Uterus (tissue), 2 donors: ENCODE measurements at regions not wholly inside any gene's neighbourhood (a gene's known extent, or its start where the extent isn't known, plus 50 kb on each side); places are given as distances from the start of the nearest gene placed in this dataset.

ENCODE experiments used
- POLR2A ChIP-seq, 2 donors: fragments of 450-650 bp; IDR thresholded peaks; one replicate each; pipeline ENCODE4 v1.6.1; 2016; ENCODE audit warnings: antibody characterized with exemption in 2 of 2, mild to moderate bottlenecking in 1 of 2, moderate library complexity in 1 of 2
- TF ChIP-seq, protein P1 (sequence below), 4 experiments: fragments of 200-600 bp in 2 of 4; fragments of 450-650 bp in 2 of 4; sonication (generic) in 2 of 4; IDR thresholded peaks; one replicate each; pipeline ENCODE4 v1.5.1; 2016 to 2019; ENCODE audit warnings: antibody characterized with exemption in 4 of 4, mild to moderate bottlenecking in 2 of 4, moderate library complexity in 1 of 4

GRCh38 chr3:150254309-150254708 lies 153.8 kb upstream of the TSC22D2 start:
- TF ChIP-seq, protein P1, sequence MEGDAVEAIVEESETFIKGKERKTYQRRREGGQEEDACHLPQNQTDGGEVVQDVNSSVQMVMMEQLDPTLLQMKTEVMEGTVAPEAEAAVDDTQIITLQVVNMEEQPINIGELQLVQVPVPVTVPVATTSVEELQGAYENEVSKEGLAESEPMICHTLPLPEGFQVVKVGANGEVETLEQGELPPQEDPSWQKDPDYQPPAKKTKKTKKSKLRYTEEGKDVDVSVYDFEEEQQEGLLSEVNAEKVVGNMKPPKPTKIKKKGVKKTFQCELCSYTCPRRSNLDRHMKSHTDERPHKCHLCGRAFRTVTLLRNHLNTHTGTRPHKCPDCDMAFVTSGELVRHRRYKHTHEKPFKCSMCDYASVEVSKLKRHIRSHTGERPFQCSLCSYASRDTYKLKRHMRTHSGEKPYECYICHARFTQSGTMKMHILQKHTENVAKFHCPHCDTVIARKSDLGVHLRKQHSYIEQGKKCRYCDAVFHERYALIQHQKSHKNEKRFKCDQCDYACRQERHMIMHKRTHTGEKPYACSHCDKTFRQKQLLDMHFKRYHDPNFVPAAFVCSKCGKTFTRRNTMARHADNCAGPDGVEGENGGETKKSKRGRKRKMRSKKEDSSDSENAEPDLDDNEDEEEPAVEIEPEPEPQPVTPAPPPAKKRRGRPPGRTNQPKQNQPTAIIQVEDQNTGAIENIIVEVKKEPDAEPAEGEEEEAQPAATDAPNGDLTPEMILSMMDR (IDR thresholded peaks at IDR 0.05): no peak
- no peak for TF ChIP-seq POLR2A (IDR thresholded peaks at IDR 0.05)
